ENCODE measurements at regions not wholly inside any gene's neighbourhood (a gene's known extent, or its start where the extent isn't known, plus 50 kb on each side); places are given as distances from the start of the nearest gene placed in this dataset.

DNA sequence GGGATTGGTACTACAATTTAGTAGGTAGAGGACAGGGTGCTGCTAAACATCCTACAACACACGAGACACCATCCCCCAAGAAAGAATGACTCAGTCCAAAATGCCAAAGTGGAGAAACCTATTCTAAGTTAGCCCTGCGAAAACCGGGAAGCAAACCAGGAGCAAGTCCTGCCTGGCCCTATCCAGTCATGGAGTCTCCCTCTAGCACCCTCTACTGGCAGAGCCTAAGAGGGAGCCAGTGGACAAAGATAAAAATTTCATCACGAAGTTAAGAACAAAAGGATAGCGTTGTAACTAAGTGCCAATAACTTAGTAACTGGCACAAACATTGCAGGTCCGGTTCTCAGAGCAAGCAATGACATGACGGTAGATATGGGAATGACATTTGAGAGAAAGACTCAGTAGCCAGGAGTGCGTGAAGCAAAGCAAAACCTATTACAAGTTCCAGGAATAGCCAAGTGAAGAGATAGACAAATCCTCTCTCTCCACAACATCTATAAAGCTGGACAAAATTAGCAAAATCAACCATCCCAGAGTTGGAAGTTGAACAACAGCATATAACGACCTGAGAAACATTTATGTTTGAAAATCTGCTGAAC lies 383.5 kb downstream of the OMA1 start:
- intact Hi-C loops (cut with DNase I; ENCODE audit: low total_unique reads) (loop anchor here (5.0 kb wide), 1 partner anchor 1331 kb away; no protein-coding TSS in a partner anchor), in situ Hi-C loops (cut with MboI; ENCODE audit: low sequenced_read_pairs in 4 of 4) (loop anchor here in 2 of 4 donors (25.0 kb wide), 1 partner anchor 1326 kb away; no protein-coding TSS in a partner anchor)
- peaks cover 0 to 4% of the 10 kb centered on the region in 2 donors for H3K4me1 ChIP-seq
- H3K27me3 ChIP-seq: no peaks in the 10 kb centered on the region
- no peak overlapping the region for H3K4me3 ChIP-seq
- ATAC-seq: peak; percentile 80 to 91
- no peak overlapping the region for H3K27ac ChIP-seq
- TF ChIP-seq CTCF (IDR thresholded peaks at IDR 0.05 in 4 of 5, conservative IDR thresholded peaks at IDR 0.05 in 1 of 5) (peak; percentile 34 to 83 (median 51)), POLR2A (IDR thresholded peaks at IDR 0.05) (no peak)
- DNase-seq: peak; percentile 10 to 32
- H3K9me3 ChIP-seq: no peaks in the 10 kb centered on the region
- no peaks in the 10 kb centered on the region for H3K36me3 ChIP-seq

DNA sequence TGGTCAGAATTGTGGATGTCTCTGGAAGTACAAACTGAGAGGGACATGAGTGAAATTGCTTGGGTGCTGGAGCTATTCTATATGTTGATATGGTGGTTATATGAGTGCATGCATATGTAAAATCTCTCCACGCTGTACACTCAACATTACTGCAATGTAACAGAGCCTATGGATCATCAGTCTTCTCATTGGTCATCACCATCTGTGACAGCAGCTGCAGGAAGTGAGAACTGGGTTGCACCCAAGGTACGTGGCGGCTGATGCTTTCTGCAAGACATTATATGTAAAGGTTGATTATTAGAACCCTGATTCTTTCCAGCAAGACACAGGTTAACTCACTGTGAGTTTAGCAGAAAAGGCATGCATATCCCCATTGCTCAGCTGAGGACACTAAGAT lies 387.1 kb downstream of the OMA1 start:
- in situ Hi-C loops (cut with MboI; ENCODE audit: low sequenced_read_pairs in 4 of 4) (loop anchor here in 2 of 4 donors (25.0 kb wide), 1 partner anchor 1322 kb away; no protein-coding TSS in a partner anchor), intact Hi-C loops (cut with DNase I; ENCODE audit: low total_unique reads) (no loop called here)
- TF ChIP-seq CTCF (IDR thresholded peaks at IDR 0.05 in 4 of 5, conservative IDR thresholded peaks at IDR 0.05 in 1 of 5) (no peak), POLR2A (IDR thresholded peaks at IDR 0.05) (no peak)
- DNase-seq (no peak), ATAC-seq (no peak)
- no peaks in the 10 kb centered on the region for H3K9me3 ChIP-seq
- no peak overlapping the region for H3K27ac ChIP-seq
- H3K4me3 ChIP-seq: no peak overlapping the region
- H3K36me3 ChIP-seq: no peaks in the 10 kb centered on the region
- peaks cover 4% of the 10 kb centered on the region in 2 donors for H3K4me1 ChIP-seq
- H3K27me3 ChIP-seq: no peaks in the 10 kb centered on the region

GRCh38 chr1:58158506-58159433 lies 387.8 kb downstream of the OMA1 start:
- DNase-seq: no peak
- intact Hi-C loops (cut with DNase I; ENCODE audit: low total_unique reads): no loop called here
- Histone ChIP-seq H3K9me3 (no peaks in the 10 kb centered on the region), H3K4me3 (no peak overlapping the region), H3K36me3 (no peaks in the 10 kb centered on the region), H3K27me3 (no peaks in the 10 kb centered on the region), H3K4me1 (peaks cover 4% of the 10 kb centered on the region in 2 donors), H3K27ac (no peak overlapping the region)
- no peak for TF ChIP-seq CTCF (IDR thresholded peaks at IDR 0.05 in 4 of 5, conservative IDR thresholded peaks at IDR 0.05 in 1 of 5)
- no peak for TF ChIP-seq POLR2A (IDR thresholded peaks at IDR 0.05)
- no peak for ATAC-seq
- in situ Hi-C loops (cut with MboI; ENCODE audit: low sequenced_read_pairs in 4 of 4): loop anchor here in 2 of 4 donors (25.0 kb wide), 1 partner anchor 1321 kb away; no protein-coding TSS in a partner anchor

- in situ Hi-C loops (cut with MboI; ENCODE audit: low sequenced_read_pairs in 4 of 4) (loop anchor here in 2 of 4 donors (25.0 kb wide), 1 partner anchor 1321 kb away; no protein-coding TSS in a partner anchor), intact Hi-C loops (cut with DNase I; ENCODE audit: low total_unique reads) (no loop called here)
- no peak for DNase-seq
- Histone ChIP-seq H3K4me3 (no peak overlapping the region), H3K36me3 (no peaks in the 10 kb centered on the region), H3K27me3 (no peaks in the 10 kb centered on the region), H3K4me1 (peaks cover under 1 to 4% of the 10 kb centered on the region in 2 donors), H3K27ac (no peak overlapping the region), H3K9me3 (no peaks in the 10 kb centered on the region)
- no peak for ATAC-seq
- no peak for TF ChIP-seq CTCF (IDR thresholded peaks at IDR 0.05 in 4 of 5, conservative IDR thresholded peaks at IDR 0.05 in 1 of 5)
- TF ChIP-seq POLR2A (IDR thresholded peaks at IDR 0.05): no peak
Measured at GRCh38 chr1:58158016-58158415, 388.5 kb downstream of the OMA1 start.
